HepG2 (cell line): ENCODE measurements at regions not wholly inside any gene's neighbourhood (a gene's known extent, or its start where the extent isn't known, plus 50 kb on each side); places are given as distances from the start of the nearest gene placed in this dataset.

Experiments used
- ATAC-seq: fragments of 200-7000 bp; cut with Tn5 transposase; 3 replicates; pipeline ENCODE4 v1.9.1; 2020; ENCODE audit warnings: mild to moderate bottlenecking, moderate library complexity
- BruUV-seq: library from RNA; stranded (reverse); fragments of 400-500 nt; replicated peaks from 2 replicates; lab custom pipeline; 2021; lab: Mats Ljungman, UMichigan
- CTCF ChIA-PET: fragments of 300-600 bp; formaldehyde crosslinking; extraction: SDS; loops from one replicate; lab custom pipeline; 2021; ENCODE audit warnings: low total read pairs, inconsistent platforms, low intra/inter-chr PET ratio; lab: Yijun Ruan, JAX
- POLR2A ChIA-PET: fragments of 350-600 bp; sonication (Branson Sonifier 250); formaldehyde crosslinking; loops from one replicate; lab custom pipeline; 2020; ENCODE audit warnings: antibody characterized with exemption, inconsistent platforms; lab: Yijun Ruan, JAX
- DNase-seq: peaks from one replicate; pipeline ENCODE4 v3.0.0-alpha.2; 2015; ENCODE audit warnings: low spot score
- FAIRE-seq: peaks from 3 replicates; lab custom pipeline; 2011; peaks lifted over from hg19 to GRCh38; lab: Jason Lieb, UNC
- H2AFZ ChIP-seq: one replicate; pipeline ENCODE4 v1.6.1; 2011; ENCODE audit warnings: low read length, inconsistent platforms
- H3K27ac ChIP-seq: fragments of 300-600 bp; 3 replicates; pipeline ENCODE4 v1.8.0; 2011; ENCODE audit warnings: mixed run types, mild to moderate bottlenecking, mixed read lengths, low read length, inconsistent platforms; ENCODE audit not compliant: insufficient read depth; ENCODE audit errors: extremely low read length
- H3K27me3 ChIP-seq, 2 experiments: fragments of 200-600 bp in 1 of 2; 2 replicates in 1 of 2; 3 replicates in 1 of 2; pipeline versions ENCODE4 v1.6.0 to v1.8.0; 2011; ENCODE audit warnings: low read length in 2 of 2, mild to moderate bottlenecking in 2 of 2, moderate library complexity in 2 of 2, inconsistent platforms in 1 of 2; ENCODE audit not compliant: insufficient read depth in 2 of 2, control insufficient read depth in 1 of 2
- H3K36me3 ChIP-seq, 2 experiments: fragments of 200-600 bp in 1 of 2; replicated peaks in 1 of 2; 2 replicates in 1 of 2; 3 replicates in 1 of 2; pipeline versions ENCODE4 v1.5.1 to v1.8.0; 2011; ENCODE audit warnings: low read length in 2 of 2, inconsistent platforms in 1 of 2; ENCODE audit not compliant: insufficient read depth in 2 of 2, control insufficient read depth in 1 of 2
- H3K4me1 ChIP-seq: 2 replicates; pipeline ENCODE4 v1.5.1; 2012; ENCODE audit warnings: low read length, inconsistent platforms; ENCODE audit not compliant: insufficient read depth
- H3K4me2 ChIP-seq: 2 replicates; pipeline ENCODE4 v1.6.0; 2011; ENCODE audit warnings: low read depth, low read length, inconsistent platforms
- H3K4me3 ChIP-seq, 3 experiments: fragments of 200-600 bp in 1 of 3; sonication (generic), shearing (Covaris generic) in 1 of 3; replicated peaks in 1 of 3; 2 replicates each; pipeline ENCODE4 v1.5.1; 2011 to 2016; ENCODE audit warnings: low read length in 3 of 3, inconsistent platforms in 2 of 3, low read depth in 2 of 3, mild to moderate bottlenecking in 2 of 3, control low read depth in 1 of 3, mixed read lengths in 1 of 3; ENCODE audit not compliant: insufficient read depth in 1 of 3
- H3K79me2 ChIP-seq: one replicate; pipeline ENCODE4 v1.6.1; 2011; ENCODE audit warnings: low read length, inconsistent platforms; ENCODE audit not compliant: insufficient read depth
- H3K9ac ChIP-seq: 2 replicates; pipeline ENCODE4 v1.6.0; 2011; ENCODE audit warnings: mild to moderate bottlenecking, low read depth, low read length, inconsistent platforms; ENCODE audit not compliant: insufficient read depth
- H3K9me3 ChIP-seq: 2 replicates; pipeline ENCODE4 v1.5.1; 2012; ENCODE audit warnings: mild to moderate bottlenecking, low read length
- H4K20me1 ChIP-seq: 2 replicates; pipeline ENCODE4 v1.6.0; 2011; ENCODE audit warnings: inconsistent platforms, mild to moderate bottlenecking, low read length, moderate library complexity; ENCODE audit not compliant: insufficient read depth
- HMG20B ChIP-seq: conservative IDR thresholded peaks from 2 replicates; pipeline ENCODE4 v1.6.1; 2016; ENCODE audit warnings: missing genetic modification reagents, missing compliant biosample characterization
- IKZF1 ChIP-seq: fragments of 450-650 bp; IDR thresholded peaks from 2 replicates; pipeline ENCODE4 v1.7.1; 2016
- KDM5B ChIP-seq: sonication (generic); formaldehyde crosslinking; IDR thresholded peaks from 2 replicates; pipeline ENCODE4 v1.4.0; 2020; ENCODE audit warnings: missing genetic modification reagents, mild to moderate bottlenecking, borderline replicate concordance
- MBNL3 ChIP-seq: fragments of 250-450 bp; sonication (Bioruptor Pico); conservative IDR thresholded peaks from 2 replicates; pipeline ENCODE4 v1.8.0; 2022; ENCODE audit warnings: mild to moderate bottlenecking, inconsistent platforms
- MNT ChIP-seq: fragments of 450-650 bp; IDR thresholded peaks from 2 replicates; pipeline ENCODE4 v1.6.1; 2016
- SRF ChIP-seq: IDR thresholded peaks from 2 replicates; pipeline ENCODE4 v1.6.1; 2011; ENCODE audit warnings: mild to moderate bottlenecking, low read depth, low read length, moderate library complexity
- SRSF4 ChIP-seq: fragments of 200-400 bp; formaldehyde crosslinking; IDR thresholded peaks from one replicate; pipeline ENCODE4 v1.6.1; 2018; ENCODE audit warnings: mild to moderate bottlenecking, low read depth, low read length, moderate library complexity; ENCODE audit not compliant: poor library complexity, severe bottlenecking
- TCF7L2 ChIP-seq: IDR thresholded peaks from 2 replicates; pipeline ENCODE4 v1.6.1; 2011; ENCODE audit warnings: mild to moderate bottlenecking, low read depth, low read length, moderate library complexity
- TEAD2 ChIP-seq: sonication (generic); formaldehyde crosslinking; IDR thresholded peaks from 2 replicates; pipeline ENCODE4 v1.9.0; 2021; ENCODE audit warnings: missing genetic modification reagents
- ZBTB25 ChIP-seq: IDR thresholded peaks from 2 replicates; pipeline ENCODE4 v1.6.1; 2018; ENCODE audit warnings: missing genetic modification reagents
- ZNF12 ChIP-seq: sonication (generic); formaldehyde crosslinking; IDR thresholded peaks from 2 replicates; pipeline ENCODE4 v1.5.0; 2020; ENCODE audit warnings: missing genetic modification reagents
- ZNF503 ChIP-seq: sonication (generic); formaldehyde crosslinking; IDR thresholded peaks from 2 replicates; pipeline ENCODE4 v1.4.0; 2020; ENCODE audit warnings: missing genetic modification reagents
- WGBS: methylation state at CpG from one replicate; pipeline ENCODE4 v1.1.6; 2017; ENCODE audit warnings: low lambda C conversion rate; 5-methylcytosine and 5-hydroxymethylcytosine counted together
- in situ Hi-C: cut with HindIII; loops from 2 replicates; pipeline ENCODE4 v1.10.0; 2017; ENCODE audit warnings: low pct_unique_long_range_greater_than_20kb; ENCODE audit not compliant: extremely low pct_ligation_motif_present
- intact Hi-C: fragments of 100-400 bp; cut with micrococcal nuclease; formaldehyde crosslinking; loops from one replicate; pipeline ENCODE4 v1.10.0; 2022; ENCODE audit not compliant: unreplicated experiment

- DNase-seq (no peak), ATAC-seq (no peak), FAIRE-seq (no peak)
- intact Hi-C loops (no loop called here), in situ Hi-C loops (loop anchor here (25.0 kb wide), 1 partner anchor 381 kb away; no protein-coding TSS in a partner anchor)
- Histone ChIP-seq H3K36me3 (no peaks in the 10 kb centered on the region), H3K4me1 (peaks cover 27% of the 10 kb centered on the region), H3K4me3 (no peak overlapping the region), H3K27me3 (no peaks in the 10 kb centered on the region), H3K27ac (no peak overlapping the region), H2AFZ (no peak overlapping the region), H4K20me1 (no peaks in the 10 kb centered on the region), H3K9me3 (no peaks in the 10 kb centered on the region), H3K4me2 (no peak overlapping the region), H3K9ac (no peak overlapping the region), H3K79me2 (no peaks in the 10 kb centered on the region)
- TF ChIP-seq KDM5B (CRISPR knock-in tag) (no peak), ZBTB25 (CRISPR knock-in tag) (no peak), HMG20B (no peak), MNT (no peak), ZNF12 (CRISPR knock-in tag) (no peak)
- CTCF ChIA-PET = no interaction called here
- BruUV-seq = no TSS peak
- WGBS = 71% methylated on average over 4 of the region's 4 CpGs
- POLR2A ChIA-PET = no interaction called here
Measured at GRCh38 chr9:1456301-1457024, 406.3 kb downstream of the DMRT2 start.

- ChIA-PET POLR2A (no interaction called here), CTCF (no interaction called here)
- H2AFZ ChIP-seq = no peak overlapping the region
- ATAC-seq (no peak), DNase-seq (no peak), FAIRE-seq (no peak)
- peaks cover 27% of the 10 kb centered on the region for H3K4me1 ChIP-seq
- in situ Hi-C loops = loop anchor here (25.0 kb wide), 1 partner anchor 380 kb away; no protein-coding TSS in a partner anchor
- H3K9me3 ChIP-seq = no peaks in the 10 kb centered on the region
- intact Hi-C loops = no loop called here
- whole genome bisulfite sequencing = 23% methylated on average over 2 of the region's 2 CpGs
- H3K27ac ChIP-seq = no peak overlapping the region
- H3K79me2 ChIP-seq = no peaks in the 10 kb centered on the region
- no peaks in the 10 kb centered on the region for H3K27me3 ChIP-seq
- H3K4me2 ChIP-seq = no peak overlapping the region
- no peak overlapping the region for H3K9ac ChIP-seq
- no peak overlapping the region for H3K4me3 ChIP-seq
- BruUV-seq = no TSS peak
- H4K20me1 ChIP-seq = no peaks in the 10 kb centered on the region
- no peaks in the 10 kb centered on the region for H3K36me3 ChIP-seq
- TF ChIP-seq SRSF4 = no peak
- TF ChIP-seq TCF7L2 = no peak
- no peak for TF ChIP-seq MBNL3 (CRISPR knock-in tag)
- TF ChIP-seq TEAD2 (CRISPR knock-in tag) = no peak
- TF ChIP-seq SRF = no peak
- TF ChIP-seq IKZF1 = no peak
- TF ChIP-seq ZNF503 (CRISPR knock-in tag) = no peak
Measured at GRCh38 chr9:1457460-1457859, 407.3 kb downstream of the DMRT2 start.
